Right lung (tissue), 2 donors: ENCODE measurements at regions not wholly inside any gene's neighbourhood (a gene's known extent, or its start where the extent isn't known, plus 50 kb on each side); places are given as distances from the start of the nearest gene placed in this dataset.

Experiments used
- DNase-seq, 2 donors: peaks; one replicate each; pipeline ENCODE4 v3.0.0-alpha.2; 2013

DNA sequence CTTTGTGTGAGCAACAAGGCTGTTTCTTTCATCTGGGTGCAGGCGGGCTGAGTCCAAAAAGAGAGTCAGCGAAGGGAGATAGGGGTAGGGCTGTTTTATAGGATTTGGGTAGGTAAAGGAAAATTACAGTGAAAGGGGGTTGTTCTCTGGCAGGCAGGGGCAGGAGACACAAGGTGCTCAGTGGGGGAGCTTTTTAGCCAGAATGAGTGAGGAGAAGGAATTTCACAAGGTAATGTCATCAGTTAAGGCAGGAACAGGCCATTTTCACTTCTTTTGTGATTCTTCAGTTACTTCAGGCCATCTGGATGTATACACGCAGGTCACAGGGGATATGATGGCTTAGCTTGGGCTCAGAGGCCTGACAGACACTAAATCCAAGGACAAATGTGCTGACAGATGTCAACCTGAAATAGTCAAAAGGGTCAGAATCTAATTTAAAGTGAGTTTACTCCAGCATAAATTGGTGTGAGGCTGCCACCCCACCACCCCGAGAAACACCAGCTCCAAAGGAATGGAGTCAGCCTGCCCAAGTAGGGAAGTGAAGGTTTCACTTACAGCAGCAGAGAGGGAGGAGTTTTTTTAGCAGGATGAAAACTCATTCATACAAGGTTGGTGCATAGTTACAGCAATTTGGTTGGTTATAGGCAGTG lies 560.0 kb upstream of the CDH4 start:
- no peak for DNase-seq

GRCh38 chr20:60693496-60694133 lies 558.4 kb upstream of the CDH4 start:
- DNase-seq = no peak

GRCh38 chr20:60694763-60695162 lies 557.3 kb upstream of the CDH4 start:
- DNase-seq = no peak

GRCh38 chr20:60695226-60696000 lies 556.6 kb upstream of the CDH4 start:
- no peak for DNase-seq

- no peak for DNase-seq
Observed at GRCh38 chr20:60697252-60697651, 554.8 kb upstream of the CDH4 start.

DNA sequence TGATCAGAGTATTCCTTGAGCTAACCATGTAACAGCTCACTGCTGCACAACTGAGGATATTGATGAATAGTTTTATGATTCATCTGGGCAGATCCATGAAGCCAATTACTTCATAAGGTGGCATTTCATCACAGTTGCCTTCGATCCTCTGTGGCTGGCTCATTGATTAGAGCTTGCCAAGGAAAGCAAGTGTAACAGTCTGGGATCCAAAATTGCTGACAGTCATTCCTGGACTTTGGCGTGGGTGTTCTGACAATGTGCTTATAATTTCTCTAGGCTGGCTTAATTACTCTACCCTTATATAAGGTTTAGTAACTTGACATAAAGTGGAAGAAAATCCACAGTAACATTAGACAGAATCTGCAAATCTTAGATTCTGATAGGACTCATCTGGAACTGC lies 551.3 kb upstream of the CDH4 start:
- DNase-seq = no peak

DNA sequence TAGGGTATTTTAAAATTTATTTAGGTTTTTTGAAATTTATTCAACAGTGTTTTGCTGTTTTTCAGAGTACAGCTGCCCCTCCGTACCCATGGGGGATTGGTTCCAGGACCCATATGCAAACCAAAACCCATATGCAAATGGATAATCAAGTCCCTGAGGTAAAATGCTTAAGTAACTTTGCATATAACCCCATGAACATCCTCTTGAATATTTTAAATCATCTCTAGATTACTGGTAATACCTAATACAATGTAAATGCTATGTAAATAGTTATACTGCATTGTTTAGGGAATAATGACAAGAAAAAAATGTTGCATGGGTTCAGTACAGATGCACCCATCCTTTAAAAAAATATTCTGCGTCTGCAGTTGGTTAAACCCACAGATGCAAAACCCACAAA lies 547.9 kb upstream of the CDH4 start:
- DNase-seq = no peak

DNA sequence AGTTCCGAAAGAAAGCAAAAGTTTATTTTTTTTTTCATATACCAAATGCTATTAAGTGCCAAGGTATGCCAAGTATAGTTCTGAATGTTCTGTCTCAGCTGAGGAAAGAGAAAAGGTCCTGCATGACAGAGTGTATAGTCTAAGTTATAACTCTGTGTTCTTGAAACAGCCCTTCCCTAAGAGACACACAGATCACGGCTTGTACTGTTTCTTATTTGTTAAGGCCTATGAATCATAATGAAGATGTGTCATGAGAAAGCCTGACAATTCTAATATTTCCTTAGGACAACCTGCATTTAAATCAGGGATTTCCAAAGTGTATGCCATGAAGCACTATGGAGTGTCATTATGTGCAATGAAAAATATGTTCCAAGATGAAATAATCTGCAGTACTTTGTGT lies 538.7 kb upstream of the CDH4 start:
- DNase-seq = no peak

- no peak for DNase-seq
Observed at GRCh38 chr20:60715172-60715571, 536.9 kb upstream of the CDH4 start.

DNA sequence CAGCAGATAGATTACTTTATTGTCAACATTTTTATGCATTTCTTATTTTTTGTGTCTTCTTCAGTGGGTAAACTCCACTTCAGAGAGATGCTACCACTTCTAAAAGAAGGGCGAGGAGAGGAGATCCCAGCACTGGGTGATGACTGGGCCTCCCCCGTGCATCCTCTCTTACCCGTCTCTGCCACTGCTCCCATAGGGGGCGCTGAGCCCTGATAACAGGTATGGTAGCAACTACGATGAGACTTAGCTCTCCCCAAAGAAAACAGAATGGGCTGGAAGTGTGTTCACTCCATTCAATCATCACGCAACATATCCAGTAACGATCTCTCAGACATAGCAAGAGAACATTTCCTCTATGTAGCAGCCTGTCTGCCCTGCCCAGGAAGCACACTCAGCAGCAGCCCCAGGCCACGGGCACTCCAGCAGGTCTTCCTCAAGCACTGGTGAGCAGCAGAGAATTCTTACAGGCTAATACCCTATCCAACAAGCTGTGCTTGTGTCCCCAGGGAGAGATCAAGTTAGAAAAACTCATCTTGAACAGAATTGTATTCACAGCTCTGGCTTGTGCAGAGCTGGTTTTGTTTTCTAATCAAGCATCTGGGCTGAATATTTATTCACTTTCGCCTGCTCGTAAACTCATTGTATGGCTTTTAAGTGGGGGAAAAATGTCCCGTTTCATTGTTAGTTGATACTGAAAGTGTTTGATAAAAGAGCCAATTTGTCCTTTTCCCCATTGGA lies 533.1 kb upstream of the CDH4 start:
- peak in 1 of 2 donors; percentile 0 for DNase-seq

GRCh38 chr20:60725311-60725906 lies 526.7 kb upstream of the CDH4 start:
- no peak for DNase-seq

GRCh38 chr20:60727425-60727824 lies 524.6 kb upstream of the CDH4 start:
- no peak for DNase-seq

DNA sequence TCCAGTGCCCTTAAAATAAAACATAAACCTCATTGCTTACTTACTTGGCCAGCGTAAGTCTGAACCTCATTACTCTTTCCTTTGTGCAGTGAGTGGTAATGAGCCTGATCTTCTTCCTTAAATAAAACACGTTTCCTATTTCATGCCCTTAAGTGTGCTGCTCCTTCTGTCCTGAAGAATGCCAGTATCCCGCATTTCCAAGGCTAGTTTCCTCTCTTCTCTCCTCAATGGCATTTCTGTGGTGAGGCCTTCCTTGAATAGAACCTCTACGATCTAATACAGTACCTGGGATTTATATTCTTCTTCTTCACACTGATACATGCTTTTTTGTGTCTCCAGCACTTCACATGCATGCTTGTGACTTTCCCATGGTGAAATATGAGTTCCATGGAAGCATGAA lies 523.4 kb upstream of the CDH4 start:
- DNase-seq = no peak

DNA sequence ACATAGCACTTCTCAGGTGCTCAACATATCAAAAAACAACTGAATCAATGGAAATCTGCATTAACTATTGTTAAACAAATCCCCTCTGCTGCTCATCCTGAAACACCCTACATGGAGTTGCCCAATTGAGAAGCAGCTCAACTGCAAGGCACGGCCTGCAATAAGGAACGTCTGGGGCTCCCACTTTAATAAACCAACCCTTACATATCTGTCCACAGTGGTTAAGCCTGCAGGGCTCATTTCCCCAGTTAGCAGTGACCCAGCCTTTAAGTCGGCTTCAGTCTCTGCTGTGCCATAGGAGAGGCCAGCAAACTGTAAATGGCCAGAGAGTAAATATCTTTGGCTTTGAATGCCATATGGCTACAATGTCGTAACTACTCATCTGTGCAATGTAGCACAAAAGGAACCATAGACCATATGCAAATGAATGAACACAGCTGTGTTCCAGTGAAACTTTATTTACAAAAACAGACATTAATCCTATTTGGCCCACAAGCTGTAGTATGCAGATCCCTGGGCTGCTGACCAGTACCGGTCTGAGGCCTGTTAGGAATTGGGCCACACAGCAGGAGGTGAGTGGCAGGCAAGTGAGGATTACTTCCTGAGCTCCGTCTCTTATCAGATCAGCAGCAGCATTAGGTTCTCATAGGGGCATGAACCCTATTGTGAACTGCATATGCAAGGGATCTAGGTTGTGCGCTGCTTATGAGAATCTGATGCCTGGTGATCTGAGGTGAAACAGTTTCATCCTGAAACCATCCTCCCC lies 522.7 kb upstream of the CDH4 start:
- no peak for DNase-seq

- no peak for DNase-seq
Observed at GRCh38 chr20:60732322-60732721, 519.7 kb upstream of the CDH4 start.

- no peak for DNase-seq
Observed at GRCh38 chr20:60748086-60748485, 504.0 kb upstream of the CDH4 start.

DNA sequence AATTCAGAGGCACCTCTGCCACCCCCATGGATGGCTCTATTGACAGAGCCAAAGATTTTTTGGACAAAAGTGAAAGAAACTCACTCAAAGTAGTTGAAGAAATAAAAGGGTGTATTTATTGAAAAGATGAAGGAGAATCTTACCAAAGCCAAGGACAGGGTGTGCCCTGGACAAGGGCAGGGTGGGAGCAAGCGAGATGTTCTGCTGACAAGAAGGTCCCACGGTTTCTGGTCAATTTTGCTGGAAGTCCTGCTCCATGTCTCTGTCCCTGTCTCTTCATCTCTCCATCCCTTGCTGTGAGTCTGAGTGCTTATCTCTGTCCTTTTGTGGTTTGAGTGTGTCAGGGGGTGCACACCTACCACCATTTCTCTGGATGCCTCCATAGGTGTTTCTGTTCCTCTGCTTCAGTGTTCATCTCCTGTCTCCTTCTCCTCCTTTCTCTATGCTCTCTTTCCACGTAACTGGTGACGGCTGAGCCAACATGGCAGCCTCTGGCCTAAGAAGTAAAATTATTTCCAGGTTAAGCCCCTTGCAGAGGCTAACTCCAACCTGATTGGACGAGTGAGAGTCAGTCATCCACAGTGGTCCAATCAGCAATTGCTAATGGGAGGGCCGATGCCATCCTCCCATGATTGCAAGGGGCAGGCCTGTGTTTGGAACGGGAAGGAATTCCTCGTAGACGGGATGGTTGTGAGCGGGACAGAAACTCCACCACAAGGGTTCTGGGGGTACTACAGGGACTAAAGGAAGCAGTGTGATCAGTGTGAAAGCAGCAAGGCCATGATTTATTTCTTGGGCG lies 502.1 kb upstream of the CDH4 start:
- no peak for DNase-seq

DNA sequence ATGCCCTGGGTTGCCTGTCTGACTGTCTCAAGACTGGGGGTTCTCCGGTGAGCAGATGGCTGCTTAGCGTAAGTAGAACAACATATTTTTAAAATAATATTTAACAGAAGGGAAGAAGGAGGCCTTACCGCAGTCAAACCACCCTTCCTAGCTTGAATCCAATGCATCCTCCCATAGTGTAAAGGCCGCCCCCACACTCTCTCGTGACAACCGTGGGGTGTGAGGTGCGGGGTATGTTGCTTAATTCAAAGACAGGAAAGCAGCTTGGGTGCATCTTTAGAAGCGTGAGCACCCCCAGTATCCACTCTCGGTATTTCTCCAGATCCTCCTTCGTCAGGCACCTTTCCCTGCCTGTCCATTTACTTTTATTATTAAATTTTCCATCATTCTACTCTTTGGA lies 501.2 kb upstream of the CDH4 start:
- DNase-seq = no peak

GRCh38 chr20:60751826-60752225 lies 500.2 kb upstream of the CDH4 start:
- DNase-seq = no peak

- DNase-seq = no peak
Observed at GRCh38 chr20:60752741-60753420, 499.2 kb upstream of the CDH4 start.
